K562 (cell line): ENCODE measurements at regions not wholly inside any gene's neighbourhood (a gene's known extent, or its start where the extent isn't known, plus 50 kb on each side); places are given as distances from the start of the nearest gene placed in this dataset.
A peak's percentile ranks its signal among the peaks of the same experiment; 100 is the strongest.

Experiments
- FOXJ2 ChIP-seq: fragments of 200-800 bp; sonication (Bioruptor generic); IDR thresholded peaks from 2 replicates; pipeline ENCODE4 v1.6.1; 2016; ENCODE audit warnings: missing genetic modification characterization, missing compliant biosample characterization
- HMGN3 ChIP-seq: IDR thresholded peaks from 2 replicates; pipeline ENCODE4 v1.6.1; 2011; ENCODE audit warnings: borderline replicate concordance, low read depth, mild to moderate bottlenecking, mixed read lengths, low read length; ENCODE audit not compliant: insufficient read length; ENCODE audit errors: extremely low read depth
- IRF9 ChIP-seq: fragments of 450-650 bp; IDR thresholded peaks from 2 replicates; pipeline ENCODE4 v1.6.1; 2016; ENCODE audit warnings: missing biosample characterization, missing genetic modification characterization
- L3MBTL2 ChIP-seq: fragments of 450-650 bp; IDR thresholded peaks from 2 replicates; pipeline ENCODE4 v1.6.1; 2016; ENCODE audit warnings: mild to moderate bottlenecking, moderate library complexity
- POLR2H ChIP-seq: IDR thresholded peaks from 2 replicates; pipeline ENCODE4 v1.6.1; 2016; ENCODE audit warnings: missing genetic modification characterization, low read depth, mild to moderate bottlenecking, control low read depth, missing compliant biosample characterization, moderate library complexity
- TFAM ChIP-seq: fragments of 250-450 bp; sonication (Bioruptor Pico); conservative IDR thresholded peaks from 2 replicates; pipeline ENCODE4 v1.5.0; 2021; ENCODE audit warnings: mild to moderate bottlenecking, moderate library complexity
- TRIM25 ChIP-seq: fragments of 450-650 bp; IDR thresholded peaks from 2 replicates; pipeline ENCODE4 v1.7.0; 2016; ENCODE audit warnings: borderline replicate concordance
- TF ChIP-seq, protein P1 (sequence below): sonication (generic); formaldehyde crosslinking; IDR thresholded peaks from 2 replicates; pipeline ENCODE4 v1.8.0; 2023; ENCODE audit warnings: mild to moderate bottlenecking, missing genetic modification reagents

DNA sequence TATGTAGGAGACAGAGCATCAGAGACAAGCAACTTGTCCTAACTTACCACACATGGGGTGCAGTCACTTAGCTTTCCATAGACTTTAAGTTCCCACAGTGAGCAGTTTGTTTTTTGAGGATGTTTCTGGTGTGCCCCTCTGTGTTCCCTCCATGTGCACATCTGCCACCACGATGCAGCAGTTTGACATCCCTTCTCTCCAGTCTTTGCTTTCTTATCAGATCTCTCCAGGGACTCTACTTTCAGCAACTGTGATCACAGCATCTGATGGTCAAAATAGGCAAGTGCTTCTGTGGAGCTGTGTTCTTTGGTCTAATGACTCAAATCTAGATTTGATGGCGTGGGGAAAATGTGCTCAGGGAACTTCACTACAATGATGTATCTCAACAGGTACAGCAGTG is 96.5 kb upstream of the NAMPT start (continued):
- TF ChIP-seq, protein P1, sequence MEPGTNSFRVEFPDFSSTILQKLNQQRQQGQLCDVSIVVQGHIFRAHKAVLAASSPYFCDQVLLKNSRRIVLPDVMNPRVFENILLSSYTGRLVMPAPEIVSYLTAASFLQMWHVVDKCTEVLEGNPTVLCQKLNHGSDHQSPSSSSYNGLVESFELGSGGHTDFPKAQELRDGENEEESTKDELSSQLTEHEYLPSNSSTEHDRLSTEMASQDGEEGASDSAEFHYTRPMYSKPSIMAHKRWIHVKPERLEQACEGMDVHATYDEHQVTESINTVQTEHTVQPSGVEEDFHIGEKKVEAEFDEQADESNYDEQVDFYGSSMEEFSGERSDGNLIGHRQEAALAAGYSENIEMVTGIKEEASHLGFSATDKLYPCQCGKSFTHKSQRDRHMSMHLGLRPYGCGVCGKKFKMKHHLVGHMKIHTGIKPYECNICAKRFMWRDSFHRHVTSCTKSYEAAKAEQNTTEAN (CRISPR knock-in tag), result no peak
- TF ChIP-seq L3MBTL2 (peak; percentile 54; the same call in 1 of the 2 replicates), HMGN3 (no peak), TFAM (CRISPR knock-in tag) (no peak), FOXJ2 (tag) (0 out of 2 replicates have a peak, but pooled peaks have one; percentile 41), POLR2H (no peak), TRIM25 (no peak), IRF9 (tag) (no peak)
